T47D (cell line): ENCODE measurements at regions not wholly inside any gene's neighbourhood (a gene's known extent, or its start where the extent isn't known, plus 50 kb on each side); places are given as distances from the start of the nearest gene placed in this dataset.

Source experiments
- DNase-seq, 2 experiments: peaks; one replicate each; pipeline versions ENCODE4 v3.0.0 to v3.0.0-alpha.2; 2011 to 2012; ENCODE audit warnings: low read depth in 1 of 2, low spot score in 1 of 2
- JUND ChIP-seq: IDR thresholded peaks from 2 replicates; pipeline ENCODE4 v1.6.1; 2012; ENCODE audit warnings: low read depth
- in situ Hi-C: cut with HindIII; loops from 2 replicates; pipeline ENCODE4 v1.10.0; 2016; ENCODE audit warnings: low sequenced_read_pairs, low pct_unique_long_range_greater_than_20kb

- DNase-seq = no peak
- in situ Hi-C loops = no loop called here
- TF ChIP-seq JUND = no peak
Measured at GRCh38 chr13:105492216-105492615, 1043.2 kb downstream of the EFNB2 start.

GRCh38 chr13:105491345-105491744 lies 1044.1 kb downstream of the EFNB2 start:
- in situ Hi-C loops = no loop called here
- TF ChIP-seq JUND = no peak
- DNase-seq = no peak

- in situ Hi-C loops = no loop called here
- no peak for DNase-seq
- no peak for TF ChIP-seq JUND
Measured at GRCh38 chr13:105485081-105485480, 1050.4 kb downstream of the EFNB2 start.

GRCh38 chr13:105474983-105475610 lies 1060.4 kb downstream of the EFNB2 start:
- no peak for DNase-seq
- TF ChIP-seq JUND = no peak
- in situ Hi-C loops = no loop called here

- no peak for TF ChIP-seq JUND
- no peak for DNase-seq
- in situ Hi-C loops = no loop called here
Measured at GRCh38 chr13:105471673-105472072, 1063.8 kb downstream of the EFNB2 start.

- no peak for TF ChIP-seq JUND
- DNase-seq = no peak
- in situ Hi-C loops = no loop called here
Measured at GRCh38 chr13:105466376-105466775, 1069.1 kb downstream of the EFNB2 start.

GRCh38 chr13:105465745-105466144 lies 1069.7 kb downstream of the EFNB2 start, which contains the start of gene DAOA:
Gene DAOA (plus strand): TSS chr13:105466045.
- no peak for DNase-seq
- no peak for TF ChIP-seq JUND
- in situ Hi-C loops = no loop called here

- in situ Hi-C loops = no loop called here
- DNase-seq = no peak
- TF ChIP-seq JUND = no peak
Measured at GRCh38 chr13:105465251-105465650, 1070.2 kb downstream of the EFNB2 start.

GRCh38 chr13:105464249-105464648 lies 1071.2 kb downstream of the EFNB2 start:
- DNase-seq = no peak
- in situ Hi-C loops = no loop called here
- TF ChIP-seq JUND = no peak

- DNase-seq = no peak
- in situ Hi-C loops = no loop called here
Measured at GRCh38 chr13:105463011-105463501, 1072.4 kb downstream of the EFNB2 start.

GRCh38 chr13:105462098-105462497 lies 1073.4 kb downstream of the EFNB2 start:
- DNase-seq = no peak
- no peak for TF ChIP-seq JUND
- in situ Hi-C loops = no loop called here

More at GRCh38 chr13:105463011-105463501, 1072.4 kb downstream of the EFNB2 start:
- no peak for TF ChIP-seq JUND

GRCh38 chr13:105452895-105453294 lies 1082.6 kb downstream of the EFNB2 start:
- TF ChIP-seq JUND = no peak
- no peak for DNase-seq
- in situ Hi-C loops = no loop called here

- in situ Hi-C loops = no loop called here
- DNase-seq = no peak
- no peak for TF ChIP-seq JUND
Measured at GRCh38 chr13:105450784-105451183, 1084.7 kb downstream of the EFNB2 start.

GRCh38 chr13:105448811-105449210 lies 1086.7 kb downstream of the EFNB2 start:
- TF ChIP-seq JUND = no peak
- in situ Hi-C loops = no loop called here

More at GRCh38 chr13:105448811-105449210, 1086.7 kb downstream of the EFNB2 start:
- DNase-seq = no peak
